ENCODE measurements at regions not wholly inside any gene's neighbourhood (a gene's known extent, or its start where the extent isn't known, plus 50 kb on each side); places are given as distances from the start of the nearest gene placed in this dataset.
A peak's percentile ranks its signal among the peaks of the same experiment; 100 is the strongest.
"Not testable (repeated sequence)": the region's sequence is repeated elsewhere in the genome, so short reads cannot be mapped to it uniquely, and the experiment has no call there.

DNA sequence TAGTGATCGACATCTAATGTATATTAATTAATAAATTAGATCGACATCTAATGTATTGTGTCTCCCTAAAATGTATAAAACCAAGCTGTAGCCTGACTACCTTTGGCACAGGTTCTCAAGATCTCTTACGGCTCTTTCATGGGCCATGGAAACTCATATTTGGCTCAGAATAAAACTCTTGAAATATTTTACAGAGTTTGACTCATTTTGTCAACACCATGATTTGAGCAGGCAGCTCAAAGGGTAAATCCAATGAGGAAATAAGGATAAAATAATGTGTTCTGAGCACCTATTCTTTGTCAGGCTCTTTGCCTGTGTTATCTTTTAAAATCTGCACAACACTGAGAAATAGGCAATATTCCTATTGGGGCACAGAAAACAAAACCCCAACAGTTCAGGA is 223.4 kb upstream of the DUSP10 start:
- Histone ChIP-seq H3K4me1 (peaks cover 13% of the 10 kb centered on the region), H3K4me3 (no peak overlapping the region), H3K36me3 (replicated peaks in 1 of 2; ENCODE audit: insufficient read depth in 1 of 2, low read depth in 2 of 2) (no peaks in the 10 kb centered on the region), H3K27ac (peak overlapping the region in 1 of 4 donors; percentile 53), H3K27me3 (no peaks in the 10 kb centered on the region), H3K9me3 (no peaks in the 10 kb centered on the region)
- DNase-seq: peak in 1 of 4 donors; percentile 8
- intact Hi-C loops (cut with DNase I): no loop called here
- peak; percentile 62 for ATAC-seq
- whole genome bisulfite sequencing, 2 donors: 68 to 74% methylated on average over 3 of the region's 3 CpGs
- TF ChIP-seq POLR2A (IDR thresholded peaks at IDR 0.05): no peak
- TF ChIP-seq, protein P1, sequence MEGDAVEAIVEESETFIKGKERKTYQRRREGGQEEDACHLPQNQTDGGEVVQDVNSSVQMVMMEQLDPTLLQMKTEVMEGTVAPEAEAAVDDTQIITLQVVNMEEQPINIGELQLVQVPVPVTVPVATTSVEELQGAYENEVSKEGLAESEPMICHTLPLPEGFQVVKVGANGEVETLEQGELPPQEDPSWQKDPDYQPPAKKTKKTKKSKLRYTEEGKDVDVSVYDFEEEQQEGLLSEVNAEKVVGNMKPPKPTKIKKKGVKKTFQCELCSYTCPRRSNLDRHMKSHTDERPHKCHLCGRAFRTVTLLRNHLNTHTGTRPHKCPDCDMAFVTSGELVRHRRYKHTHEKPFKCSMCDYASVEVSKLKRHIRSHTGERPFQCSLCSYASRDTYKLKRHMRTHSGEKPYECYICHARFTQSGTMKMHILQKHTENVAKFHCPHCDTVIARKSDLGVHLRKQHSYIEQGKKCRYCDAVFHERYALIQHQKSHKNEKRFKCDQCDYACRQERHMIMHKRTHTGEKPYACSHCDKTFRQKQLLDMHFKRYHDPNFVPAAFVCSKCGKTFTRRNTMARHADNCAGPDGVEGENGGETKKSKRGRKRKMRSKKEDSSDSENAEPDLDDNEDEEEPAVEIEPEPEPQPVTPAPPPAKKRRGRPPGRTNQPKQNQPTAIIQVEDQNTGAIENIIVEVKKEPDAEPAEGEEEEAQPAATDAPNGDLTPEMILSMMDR (IDR thresholded peaks at IDR 0.05): no peak

DNA sequence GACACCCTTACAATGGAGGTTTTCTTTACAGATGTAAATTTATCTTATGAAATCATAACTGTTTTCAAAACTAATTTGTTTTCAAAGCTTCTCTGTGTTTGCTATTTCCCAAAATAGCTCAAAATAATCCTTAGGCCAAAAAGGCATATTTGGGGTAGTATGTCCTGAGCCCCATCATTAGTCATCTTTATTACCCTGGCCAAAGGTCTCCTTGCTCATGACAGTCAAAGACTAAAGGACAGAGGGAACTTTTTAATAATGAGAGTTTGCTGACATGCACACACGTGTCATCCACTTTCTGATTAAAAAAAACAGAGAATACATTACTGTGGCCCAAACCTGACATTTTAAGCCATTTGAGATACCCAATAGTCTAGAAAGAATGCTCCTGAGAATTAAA is 221.9 kb upstream of the DUSP10 start:
- no peak for DNase-seq
- Histone ChIP-seq H3K4me3 (no peak overlapping the region), H3K4me1 (peaks cover 13% of the 10 kb centered on the region), H3K27ac (no peak overlapping the region), H3K36me3 (replicated peaks in 1 of 2; ENCODE audit: insufficient read depth in 1 of 2, low read depth in 2 of 2) (no peaks in the 10 kb centered on the region), H3K27me3 (no peaks in the 10 kb centered on the region), H3K9me3 (no peaks in the 10 kb centered on the region)
- WGBS, 2 donors: 75 to 89% methylated on average over 1 of the region's 1 CpG
- intact Hi-C loops (cut with DNase I): no loop called here
- TF ChIP-seq, protein P1 (IDR thresholded peaks at IDR 0.05): no peak
- TF ChIP-seq POLR2A (IDR thresholded peaks at IDR 0.05): no peak
- no peak for ATAC-seq

DNA sequence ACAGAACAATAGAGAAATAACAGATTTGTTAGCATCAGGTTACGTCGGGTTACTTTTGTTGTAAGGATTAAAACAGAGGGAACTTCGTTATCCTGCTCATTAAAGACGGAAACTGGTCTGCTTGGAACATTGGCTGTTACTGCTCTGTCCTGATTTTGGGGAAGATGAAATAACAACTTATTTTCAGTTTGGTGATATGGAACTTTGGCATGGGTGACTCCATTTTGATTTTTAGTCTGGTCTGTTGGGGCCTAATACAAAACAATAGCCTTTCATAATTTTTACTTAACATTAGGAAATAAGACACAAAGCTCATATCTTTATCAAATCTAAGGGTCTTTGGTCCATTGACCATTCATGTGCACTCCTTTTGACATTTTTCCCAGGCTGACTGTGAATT is 220.5 kb upstream of the DUSP10 start:
- DNase-seq (no peak), ATAC-seq (no peak)
- intact Hi-C loops (cut with DNase I): no loop called here
- TF ChIP-seq, protein P1 (IDR thresholded peaks at IDR 0.05): no peak
- no peak for TF ChIP-seq POLR2A (IDR thresholded peaks at IDR 0.05)
- Histone ChIP-seq H3K9me3 (no peaks in the 10 kb centered on the region), H3K27me3 (no peaks in the 10 kb centered on the region), H3K4me3 (no peak overlapping the region), H3K4me1 (peaks cover 13% of the 10 kb centered on the region), H3K27ac (no peak overlapping the region), H3K36me3 (replicated peaks in 1 of 2; ENCODE audit: insufficient read depth in 1 of 2, low read depth in 2 of 2) (no peaks in the 10 kb centered on the region)
- WGBS, 2 donors: 93 to 94% methylated on average over 4 of the region's 4 CpGs

GRCh38 chr1:221961532-221962292 is 219.8 kb upstream of the DUSP10 start:
- Histone ChIP-seq H3K27ac (peak overlapping the region in 1 of 4 donors; percentile 41), H3K36me3 (replicated peaks in 1 of 2; ENCODE audit: insufficient read depth in 1 of 2, low read depth in 2 of 2) (no peaks in the 10 kb centered on the region), H3K27me3 (no peaks in the 10 kb centered on the region), H3K4me1 (peaks cover 13% of the 10 kb centered on the region), H3K9me3 (no peaks in the 10 kb centered on the region), H3K4me3 (no peak overlapping the region)
- DNase-seq: peak in 3 of 4 donors; percentile 9 to 48 (median 44)
- 52 to 61% methylated on average over 5 of the region's 5 CpGs for WGBS, 2 donors
- TF ChIP-seq, protein P1 (IDR thresholded peaks at IDR 0.05): no peak
- no peak for TF ChIP-seq POLR2A (IDR thresholded peaks at IDR 0.05)
- intact Hi-C loops (cut with DNase I): no loop called here
- peak; percentile 72 for ATAC-seq

GRCh38 chr1:221958161-221958562 is 216.3 kb upstream of the DUSP10 start:
- H3K27ac ChIP-seq; H3K27me3 ChIP-seq; H3K4me3 ChIP-seq; DNase-seq; ATAC-seq; intact Hi-C loops (cut with DNase I); H3K9me3 ChIP-seq; H3K36me3 ChIP-seq (replicated peaks in 1 of 2; ENCODE audit: insufficient read depth in 1 of 2, low read depth in 2 of 2): not testable (repeated sequence)
- peaks cover 13% of the 10 kb centered on the region for H3K4me1 ChIP-seq
- WGBS, 2 donors: 71 to 93% methylated on average over 2 of the region's 2 CpGs

GRCh38 chr1:221957350-221957749 is 215.5 kb upstream of the DUSP10 start:
- peaks cover 13% of the 10 kb centered on the region for H3K4me1 ChIP-seq
- ATAC-seq; H3K9me3 ChIP-seq; H3K27ac ChIP-seq; DNase-seq; intact Hi-C loops (cut with DNase I); H3K36me3 ChIP-seq (replicated peaks in 1 of 2; ENCODE audit: insufficient read depth in 1 of 2, low read depth in 2 of 2); H3K27me3 ChIP-seq; H3K4me3 ChIP-seq: not testable (repeated sequence)
- 91 to 95% methylated on average over 3 of the region's 3 CpGs for WGBS, 2 donors
